ENCODE measurements at regions not wholly inside any gene's neighbourhood (a gene's known extent, or its start where the extent isn't known, plus 50 kb on each side); places are given as distances from the start of the nearest gene placed in this dataset.

DNA sequence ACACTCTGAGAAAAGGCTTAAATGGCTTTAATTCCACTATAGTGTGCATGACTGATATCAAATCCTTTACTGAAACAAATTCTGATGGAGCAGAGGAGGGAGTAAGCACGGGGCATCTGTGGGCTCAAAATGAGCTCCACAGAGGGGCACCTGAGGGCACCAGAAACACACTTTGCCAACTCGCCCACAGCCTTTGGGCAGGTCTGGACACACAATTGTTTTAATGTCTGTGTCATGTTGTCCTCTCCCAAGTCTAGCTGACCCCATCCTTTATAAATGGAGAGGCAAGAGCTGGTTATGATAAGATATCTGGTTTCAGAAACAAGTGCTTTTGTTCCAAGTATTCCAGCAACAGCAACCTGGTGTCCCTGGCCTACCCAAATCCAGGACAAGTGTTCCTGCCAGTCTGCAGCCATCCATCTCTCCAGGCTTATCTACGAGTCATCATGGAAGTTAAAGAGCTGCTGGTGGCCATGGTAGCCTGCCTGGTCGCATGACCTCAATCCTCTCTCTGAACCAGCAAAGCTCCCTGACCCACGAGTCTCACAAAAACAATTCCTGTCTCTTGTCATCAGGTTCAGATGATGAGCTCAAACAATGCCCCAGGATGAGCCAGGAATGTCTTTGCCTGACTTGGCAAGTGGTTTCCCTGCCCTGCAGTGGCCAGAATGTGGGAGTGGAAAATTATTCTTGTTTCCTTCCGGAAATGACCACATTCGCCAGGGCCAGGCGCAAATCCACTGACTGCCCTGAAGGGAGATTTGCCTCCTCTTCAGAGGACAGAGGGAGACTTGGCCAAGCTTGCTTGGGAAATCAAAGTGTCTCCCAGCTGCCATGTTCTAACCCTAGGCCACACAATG lies 64.4 kb upstream of the TPM1 start:
- Histone ChIP-seq H3K4me2 (ENCODE audit: low read length) (no peak overlapping the region), H3K27me3 (ENCODE audit: insufficient read depth, low read depth, low read length) (no peaks in the 10 kb centered on the region), H3K4me3 (ENCODE audit: low read length) (no peak overlapping the region), H4K20me1 (ENCODE audit: insufficient read depth) (no peaks in the 10 kb centered on the region), H3K9me2 (ENCODE audit: insufficient read depth, low read length) (no peaks in the 10 kb centered on the region), H3K27ac (ENCODE audit: low read length) (no peak overlapping the region), H3K9ac (ENCODE audit: low read length) (no peak overlapping the region), H2AFZ (ENCODE audit: low read depth, low read length) (no peak overlapping the region), H3K9me3 (ENCODE audit: low read length) (no peaks in the 10 kb centered on the region), H3K36me3 (ENCODE audit: insufficient read depth, low read length) (no peaks in the 10 kb centered on the region), H3K79me2 (replicated peaks; ENCODE audit: insufficient read depth, low read length) (no peaks in the 10 kb centered on the region), H3F3A (ENCODE audit: insufficient read depth, low read length, poor library complexity, severe bottlenecking) (no peaks in the 10 kb centered on the region)
- no peak for TF ChIP-seq MXI1 (conservative IDR thresholded peaks at IDR 0.05; ENCODE audit: poor library complexity, severe bottlenecking)
- TF ChIP-seq CTCF (IDR thresholded peaks at IDR 0.05; ENCODE audit: poor library complexity, severe bottlenecking) = no peak
- TF ChIP-seq POLR2AphosphoS5 (IDR thresholded peaks at IDR 0.05) = no peak
- TF ChIP-seq EZH2 (IDR thresholded peaks at IDR 0.05; ENCODE audit: borderline replicate concordance, insufficient read depth, low read length, poor library complexity, severe bottlenecking) = no peak
- no peak for TF ChIP-seq RAD21 (conservative IDR thresholded peaks at IDR 0.05)
- TF ChIP-seq, protein P1, sequence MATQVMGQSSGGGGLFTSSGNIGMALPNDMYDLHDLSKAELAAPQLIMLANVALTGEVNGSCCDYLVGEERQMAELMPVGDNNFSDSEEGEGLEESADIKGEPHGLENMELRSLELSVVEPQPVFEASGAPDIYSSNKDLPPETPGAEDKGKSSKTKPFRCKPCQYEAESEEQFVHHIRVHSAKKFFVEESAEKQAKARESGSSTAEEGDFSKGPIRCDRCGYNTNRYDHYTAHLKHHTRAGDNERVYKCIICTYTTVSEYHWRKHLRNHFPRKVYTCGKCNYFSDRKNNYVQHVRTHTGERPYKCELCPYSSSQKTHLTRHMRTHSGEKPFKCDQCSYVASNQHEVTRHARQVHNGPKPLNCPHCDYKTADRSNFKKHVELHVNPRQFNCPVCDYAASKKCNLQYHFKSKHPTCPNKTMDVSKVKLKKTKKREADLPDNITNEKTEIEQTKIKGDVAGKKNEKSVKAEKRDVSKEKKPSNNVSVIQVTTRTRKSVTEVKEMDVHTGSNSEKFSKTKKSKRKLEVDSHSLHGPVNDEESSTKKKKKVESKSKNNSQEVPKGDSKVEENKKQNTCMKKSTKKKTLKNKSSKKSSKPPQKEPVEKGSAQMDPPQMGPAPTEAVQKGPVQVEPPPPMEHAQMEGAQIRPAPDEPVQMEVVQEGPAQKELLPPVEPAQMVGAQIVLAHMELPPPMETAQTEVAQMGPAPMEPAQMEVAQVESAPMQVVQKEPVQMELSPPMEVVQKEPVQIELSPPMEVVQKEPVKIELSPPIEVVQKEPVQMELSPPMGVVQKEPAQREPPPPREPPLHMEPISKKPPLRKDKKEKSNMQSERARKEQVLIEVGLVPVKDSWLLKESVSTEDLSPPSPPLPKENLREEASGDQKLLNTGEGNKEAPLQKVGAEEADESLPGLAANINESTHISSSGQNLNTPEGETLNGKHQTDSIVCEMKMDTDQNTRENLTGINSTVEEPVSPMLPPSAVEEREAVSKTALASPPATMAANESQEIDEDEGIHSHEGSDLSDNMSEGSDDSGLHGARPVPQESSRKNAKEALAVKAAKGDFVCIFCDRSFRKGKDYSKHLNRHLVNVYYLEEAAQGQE (IDR thresholded peaks at IDR 0.05; ENCODE audit: borderline replicate concordance) = no peak
- TF ChIP-seq SMC3 (conservative IDR thresholded peaks at IDR 0.05; ENCODE audit: poor library complexity) = no peak
- no peak for TF ChIP-seq EP300 (conservative IDR thresholded peaks at IDR 0.05; ENCODE audit: poor library complexity, severe bottlenecking)
- TF ChIP-seq TAF1 (IDR thresholded peaks at IDR 0.05; ENCODE audit: low read depth) = no peak

GRCh38 chr15:62979252-62979651 lies 63.3 kb upstream of the TPM1 start:
- Histone ChIP-seq H3K9me2 (ENCODE audit: insufficient read depth, low read length) (no peaks in the 10 kb centered on the region), H4K20me1 (ENCODE audit: insufficient read depth) (no peaks in the 10 kb centered on the region), H3K4me3 (ENCODE audit: low read length) (no peak overlapping the region), H3K79me2 (replicated peaks; ENCODE audit: insufficient read depth, low read length) (no peaks in the 10 kb centered on the region), H3K27ac (ENCODE audit: low read length) (no peak overlapping the region), H3F3A (ENCODE audit: insufficient read depth, low read length, poor library complexity, severe bottlenecking) (no peaks in the 10 kb centered on the region), H3K4me2 (ENCODE audit: low read length) (no peak overlapping the region), H3K9ac (ENCODE audit: low read length) (no peak overlapping the region), H2AFZ (ENCODE audit: low read depth, low read length) (no peak overlapping the region), H3K36me3 (ENCODE audit: insufficient read depth, low read length) (no peaks in the 10 kb centered on the region), H3K9me3 (ENCODE audit: low read length) (no peaks in the 10 kb centered on the region), H3K27me3 (ENCODE audit: insufficient read depth, low read depth, low read length) (no peaks in the 10 kb centered on the region)
- TF ChIP-seq MXI1 (conservative IDR thresholded peaks at IDR 0.05; ENCODE audit: poor library complexity, severe bottlenecking) (no peak), RAD21 (conservative IDR thresholded peaks at IDR 0.05) (no peak)
